Uterus (tissue), 3 donors: ENCODE measurements at regions not wholly inside any gene's neighbourhood (a gene's known extent, or its start where the extent isn't known, plus 50 kb on each side); places are given as distances from the start of the nearest gene placed in this dataset.

ENCODE experiments used
- DNase-seq, 2 donors: peaks; one replicate each; pipeline ENCODE4 v3.0.0-alpha.2; 2019 to 2020
- H3K27ac ChIP-seq, 2 donors: fragments of 200-600 bp; sonication (generic); 1 replicate in 1 of 2; 2 replicates in 1 of 2; pipeline ENCODE4 v1.5.1; 2016 to 2018
- H3K27me3 ChIP-seq, 2 donors: fragments of 200-600 bp; sonication (generic); one replicate each; pipeline ENCODE4 v1.5.1; 2018 to 2019; ENCODE audit warnings: control low read depth in 1 of 2
- H3K36me3 ChIP-seq, 2 donors: fragments of 200-600 bp; sonication (generic); one replicate each; pipeline ENCODE4 v1.5.1; 2019; ENCODE audit warnings: control low read depth in 1 of 2
- H3K4me1 ChIP-seq, 2 donors: fragments of 200-600 bp; sonication (generic); one replicate each; pipeline ENCODE4 v1.5.1; 2018 to 2019; ENCODE audit warnings: control low read depth in 1 of 2
- H3K4me3 ChIP-seq, 2 donors: fragments of 200-600 bp; sonication (generic); 1 replicate in 1 of 2; 2 replicates in 1 of 2; pipeline ENCODE4 v1.5.1; 2018 to 2019; ENCODE audit warnings: mild to moderate bottlenecking in 1 of 2
- H3K9me3 ChIP-seq, 2 donors: fragments of 200-600 bp; sonication (generic); one replicate each; pipeline ENCODE4 v1.5.1; 2019; ENCODE audit warnings: control low read depth in 1 of 2
- POLR2A ChIP-seq, 2 donors: fragments of 450-650 bp; IDR thresholded peaks; one replicate each; pipeline ENCODE4 v1.6.1; 2016; ENCODE audit warnings: antibody characterized with exemption in 2 of 2, mild to moderate bottlenecking in 1 of 2, moderate library complexity in 1 of 2
- intact Hi-C: fragments of 100-400 bp; cut with DNase I; formaldehyde crosslinking; loops from one replicate; pipeline ENCODE4 v1.15.1; 2023; ENCODE audit warnings: low total_unique reads
- TF ChIP-seq, protein P1 (sequence below), 4 experiments: fragments of 200-600 bp in 2 of 4; fragments of 450-650 bp in 2 of 4; sonication (generic) in 2 of 4; IDR thresholded peaks; one replicate each; pipeline ENCODE4 v1.5.1; 2016 to 2019; ENCODE audit warnings: antibody characterized with exemption in 4 of 4, mild to moderate bottlenecking in 2 of 4, moderate library complexity in 1 of 4
- donor health status: DM: yes; HTN: yes; CAD: no.

DNA sequence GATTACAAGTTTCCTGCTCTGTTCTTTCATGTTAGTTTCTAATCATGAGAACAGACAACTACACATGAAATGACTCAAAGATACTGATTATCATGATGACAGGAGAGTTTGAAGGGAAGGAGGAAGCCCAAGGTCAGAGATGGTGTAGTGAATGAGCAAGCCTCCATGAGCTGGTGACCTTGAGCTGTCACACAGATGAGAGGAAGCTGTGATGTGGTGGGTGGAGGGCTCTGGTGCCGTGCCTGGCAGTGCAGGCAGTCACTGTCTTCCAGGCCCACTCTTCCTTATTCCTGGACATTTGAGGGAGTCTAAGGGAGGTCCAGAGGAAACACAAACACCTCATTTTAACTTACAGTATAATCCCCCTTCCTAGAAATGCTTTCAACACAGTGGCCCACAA is 133.4 kb upstream of the ROPN1 start:
- Histone ChIP-seq H3K9me3 (no peaks in the 10 kb centered on the region), H3K27ac (no peak overlapping the region), H3K36me3 (no peaks in the 10 kb centered on the region), H3K27me3 (no peaks in the 10 kb centered on the region), H3K4me1 (no peaks in the 10 kb centered on the region), H3K4me3 (no peak overlapping the region)
- intact Hi-C loops: no loop called here
- DNase-seq: no peak
- TF ChIP-seq POLR2A (IDR thresholded peaks at IDR 0.05): no peak
- TF ChIP-seq, protein P1, sequence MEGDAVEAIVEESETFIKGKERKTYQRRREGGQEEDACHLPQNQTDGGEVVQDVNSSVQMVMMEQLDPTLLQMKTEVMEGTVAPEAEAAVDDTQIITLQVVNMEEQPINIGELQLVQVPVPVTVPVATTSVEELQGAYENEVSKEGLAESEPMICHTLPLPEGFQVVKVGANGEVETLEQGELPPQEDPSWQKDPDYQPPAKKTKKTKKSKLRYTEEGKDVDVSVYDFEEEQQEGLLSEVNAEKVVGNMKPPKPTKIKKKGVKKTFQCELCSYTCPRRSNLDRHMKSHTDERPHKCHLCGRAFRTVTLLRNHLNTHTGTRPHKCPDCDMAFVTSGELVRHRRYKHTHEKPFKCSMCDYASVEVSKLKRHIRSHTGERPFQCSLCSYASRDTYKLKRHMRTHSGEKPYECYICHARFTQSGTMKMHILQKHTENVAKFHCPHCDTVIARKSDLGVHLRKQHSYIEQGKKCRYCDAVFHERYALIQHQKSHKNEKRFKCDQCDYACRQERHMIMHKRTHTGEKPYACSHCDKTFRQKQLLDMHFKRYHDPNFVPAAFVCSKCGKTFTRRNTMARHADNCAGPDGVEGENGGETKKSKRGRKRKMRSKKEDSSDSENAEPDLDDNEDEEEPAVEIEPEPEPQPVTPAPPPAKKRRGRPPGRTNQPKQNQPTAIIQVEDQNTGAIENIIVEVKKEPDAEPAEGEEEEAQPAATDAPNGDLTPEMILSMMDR (IDR thresholded peaks at IDR 0.05): no peak

DNA sequence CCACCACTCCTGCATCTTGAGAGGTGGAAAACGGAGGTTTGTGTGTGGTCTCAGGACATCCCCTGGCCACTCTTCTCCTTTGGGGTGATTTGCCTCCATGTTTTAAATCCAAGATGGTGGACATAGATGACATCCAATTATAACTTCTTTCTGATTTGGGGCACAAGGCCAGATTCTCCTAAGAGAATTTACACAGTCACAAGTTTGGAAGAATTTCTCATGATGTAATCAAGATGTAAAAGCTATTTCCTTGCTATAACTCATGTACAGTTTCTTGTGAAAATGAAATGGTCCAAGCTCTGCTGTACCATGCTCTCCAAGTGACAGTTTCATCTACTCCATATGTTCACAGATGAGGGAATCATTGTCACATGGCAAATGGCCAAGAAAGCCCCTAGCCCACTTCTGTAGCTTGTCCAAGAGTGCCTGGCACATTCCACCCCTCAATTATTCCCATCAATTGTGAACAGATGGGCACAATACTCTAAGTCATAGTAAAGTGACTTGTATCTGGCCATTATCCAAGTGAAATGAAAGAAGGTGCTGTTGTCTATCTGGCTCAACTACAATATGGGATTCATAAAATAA is 134.6 kb upstream of the ROPN1 start:
- TF ChIP-seq, protein P1 (IDR thresholded peaks at IDR 0.05): no peak

DNA sequence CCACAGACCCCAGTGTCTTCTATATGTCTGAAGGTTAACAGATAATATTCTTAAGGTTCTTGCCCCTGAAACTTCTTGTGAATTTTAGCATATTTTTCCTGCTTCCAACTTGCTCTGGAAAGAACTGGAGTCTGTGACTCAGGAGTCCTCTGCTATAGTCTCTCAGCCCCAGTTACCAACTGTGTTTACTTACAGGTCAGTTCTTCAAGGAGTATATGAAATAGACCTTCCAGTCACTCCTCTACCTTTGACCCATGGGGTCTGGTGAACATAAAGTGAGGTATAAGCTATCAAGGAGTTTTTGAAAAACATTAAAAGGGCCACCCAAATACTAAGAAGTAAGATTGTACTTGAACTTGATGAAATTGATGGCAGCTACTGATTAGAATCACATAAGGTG is 139.2 kb upstream of the ROPN1 start:
- no peak overlapping the region for H3K4me3 ChIP-seq
- H3K36me3 ChIP-seq: no peaks in the 10 kb centered on the region
- no peaks in the 10 kb centered on the region for H3K4me1 ChIP-seq
- H3K27me3 ChIP-seq: no peaks in the 10 kb centered on the region
- H3K9me3 ChIP-seq: no peaks in the 10 kb centered on the region
- intact Hi-C loops: no loop called here
- DNase-seq: no peak
- TF ChIP-seq, protein P1 (IDR thresholded peaks at IDR 0.05): no peak
- TF ChIP-seq POLR2A (IDR thresholded peaks at IDR 0.05): no peak
- H3K27ac ChIP-seq: no peak overlapping the region

More for the DNA sequence above, 134.6 kb upstream of the ROPN1 start:
- Histone ChIP-seq H3K9me3 (no peaks in the 10 kb centered on the region), H3K4me1 (no peaks in the 10 kb centered on the region), H3K36me3 (no peaks in the 10 kb centered on the region), H3K4me3 (no peak overlapping the region), H3K27ac (no peak overlapping the region), H3K27me3 (no peaks in the 10 kb centered on the region)
- DNase-seq: no peak
- intact Hi-C loops: no loop called here

DNA sequence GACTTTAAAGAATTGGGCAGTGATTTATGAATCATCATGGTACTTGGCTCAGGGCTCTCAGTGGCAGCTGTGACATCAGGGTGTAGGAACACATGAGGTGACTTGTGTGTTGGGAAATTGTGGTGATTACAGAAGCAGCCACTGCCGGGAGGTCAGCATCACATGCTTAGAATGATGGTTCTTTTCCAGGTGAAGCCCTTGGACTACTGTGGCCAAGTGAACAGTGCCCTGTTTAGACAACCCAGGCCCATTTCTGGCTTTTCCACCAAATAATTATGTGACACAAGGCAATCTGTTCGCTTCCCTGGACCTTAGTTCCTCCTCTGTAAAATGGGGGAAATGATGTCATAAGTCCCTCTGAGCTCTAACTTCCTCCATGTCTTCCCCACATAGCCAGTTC is 139.7 kb upstream of the ROPN1 start:
- no peak for DNase-seq
- Histone ChIP-seq H3K9me3 (no peaks in the 10 kb centered on the region), H3K27me3 (no peaks in the 10 kb centered on the region), H3K4me3 (no peak overlapping the region), H3K36me3 (no peaks in the 10 kb centered on the region), H3K27ac (no peak overlapping the region), H3K4me1 (no peaks in the 10 kb centered on the region)
- intact Hi-C loops: no loop called here
- TF ChIP-seq POLR2A (IDR thresholded peaks at IDR 0.05): no peak
- TF ChIP-seq, protein P1 (IDR thresholded peaks at IDR 0.05): no peak

DNA sequence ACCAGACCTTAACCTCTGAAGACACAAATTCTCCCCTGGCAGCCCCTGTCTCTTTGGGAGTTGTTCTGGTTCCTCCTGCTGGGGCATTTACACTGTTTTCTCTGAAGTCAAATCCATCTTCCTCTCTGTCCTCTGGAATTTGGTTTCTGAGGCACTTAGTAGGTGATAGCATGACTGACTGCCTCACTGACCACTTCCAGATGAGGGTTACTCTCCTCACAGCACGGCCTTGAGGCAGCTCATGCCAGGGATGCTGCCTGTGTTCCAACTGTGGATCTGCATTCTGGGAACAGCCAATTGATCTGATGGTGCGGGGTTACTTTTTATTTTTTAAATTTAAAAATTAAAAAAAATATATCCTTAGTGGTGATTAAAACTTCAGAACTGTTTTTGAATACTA is 140.9 kb upstream of the ROPN1 start:
- no peak for TF ChIP-seq POLR2A (IDR thresholded peaks at IDR 0.05)
- TF ChIP-seq, protein P1 (IDR thresholded peaks at IDR 0.05): no peak
- peaks cover 0 to 2% of the 10 kb centered on the region in 2 donors for H3K4me1 ChIP-seq

More for the DNA sequence above, 140.9 kb upstream of the ROPN1 start:
- intact Hi-C loops: no loop called here
- DNase-seq: no peak
- no peaks in the 10 kb centered on the region for H3K27me3 ChIP-seq
- H3K9me3 ChIP-seq: no peaks in the 10 kb centered on the region
- H3K36me3 ChIP-seq: no peaks in the 10 kb centered on the region
- H3K27ac ChIP-seq: no peak overlapping the region
- no peak overlapping the region for H3K4me3 ChIP-seq
